Vagina (tissue), 2 donors: ENCODE measurements at regions not wholly inside any gene's neighbourhood (a gene's known extent, or its start where the extent isn't known, plus 50 kb on each side); places are given as distances from the start of the nearest gene placed in this dataset.

Source experiments
- POLR2A ChIP-seq, 2 donors: fragments of 450-650 bp; IDR thresholded peaks; one replicate each; pipeline ENCODE4 v1.6.1; 2017; ENCODE audit warnings: antibody characterized with exemption in 2 of 2, mild to moderate bottlenecking in 2 of 2, moderate library complexity in 2 of 2
- POLR2AphosphoS5 ChIP-seq, 2 donors: sonication (generic); formaldehyde crosslinking; IDR thresholded peaks; one replicate each; pipeline ENCODE4 v1.9.0; 2017; ENCODE audit warnings: antibody characterized with exemption in 2 of 2, mild to moderate bottlenecking in 2 of 2, low read depth in 1 of 2; ENCODE audit not compliant: insufficient read depth in 1 of 2
- TF ChIP-seq, protein P1 (sequence below), 3 experiments: fragments of 450-650 bp in 2 of 3; fragments of 200-600 bp in 1 of 3; sonication (generic) in 1 of 3; IDR thresholded peaks; one replicate each; pipeline ENCODE4 v1.5.1; 2017 to 2019; ENCODE audit warnings: antibody characterized with exemption in 3 of 3, mild to moderate bottlenecking in 2 of 3, moderate library complexity in 2 of 3

- TF ChIP-seq, protein P1, sequence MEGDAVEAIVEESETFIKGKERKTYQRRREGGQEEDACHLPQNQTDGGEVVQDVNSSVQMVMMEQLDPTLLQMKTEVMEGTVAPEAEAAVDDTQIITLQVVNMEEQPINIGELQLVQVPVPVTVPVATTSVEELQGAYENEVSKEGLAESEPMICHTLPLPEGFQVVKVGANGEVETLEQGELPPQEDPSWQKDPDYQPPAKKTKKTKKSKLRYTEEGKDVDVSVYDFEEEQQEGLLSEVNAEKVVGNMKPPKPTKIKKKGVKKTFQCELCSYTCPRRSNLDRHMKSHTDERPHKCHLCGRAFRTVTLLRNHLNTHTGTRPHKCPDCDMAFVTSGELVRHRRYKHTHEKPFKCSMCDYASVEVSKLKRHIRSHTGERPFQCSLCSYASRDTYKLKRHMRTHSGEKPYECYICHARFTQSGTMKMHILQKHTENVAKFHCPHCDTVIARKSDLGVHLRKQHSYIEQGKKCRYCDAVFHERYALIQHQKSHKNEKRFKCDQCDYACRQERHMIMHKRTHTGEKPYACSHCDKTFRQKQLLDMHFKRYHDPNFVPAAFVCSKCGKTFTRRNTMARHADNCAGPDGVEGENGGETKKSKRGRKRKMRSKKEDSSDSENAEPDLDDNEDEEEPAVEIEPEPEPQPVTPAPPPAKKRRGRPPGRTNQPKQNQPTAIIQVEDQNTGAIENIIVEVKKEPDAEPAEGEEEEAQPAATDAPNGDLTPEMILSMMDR (IDR thresholded peaks at IDR 0.05): no peak
- TF ChIP-seq POLR2A (IDR thresholded peaks at IDR 0.05): no peak
- TF ChIP-seq POLR2AphosphoS5 (IDR thresholded peaks at IDR 0.05; ENCODE audit: insufficient read depth in 1 of 2, low read depth in 1 of 2): no peak
Measured at GRCh38 chr9:91160599-91161464, 200.9 kb downstream of the AUH start.
